ENCODE measurements at regions not wholly inside any gene's neighbourhood (a gene's known extent, or its start where the extent isn't known, plus 50 kb on each side); places are given as distances from the start of the nearest gene placed in this dataset.

- TF ChIP-seq, protein P1, sequence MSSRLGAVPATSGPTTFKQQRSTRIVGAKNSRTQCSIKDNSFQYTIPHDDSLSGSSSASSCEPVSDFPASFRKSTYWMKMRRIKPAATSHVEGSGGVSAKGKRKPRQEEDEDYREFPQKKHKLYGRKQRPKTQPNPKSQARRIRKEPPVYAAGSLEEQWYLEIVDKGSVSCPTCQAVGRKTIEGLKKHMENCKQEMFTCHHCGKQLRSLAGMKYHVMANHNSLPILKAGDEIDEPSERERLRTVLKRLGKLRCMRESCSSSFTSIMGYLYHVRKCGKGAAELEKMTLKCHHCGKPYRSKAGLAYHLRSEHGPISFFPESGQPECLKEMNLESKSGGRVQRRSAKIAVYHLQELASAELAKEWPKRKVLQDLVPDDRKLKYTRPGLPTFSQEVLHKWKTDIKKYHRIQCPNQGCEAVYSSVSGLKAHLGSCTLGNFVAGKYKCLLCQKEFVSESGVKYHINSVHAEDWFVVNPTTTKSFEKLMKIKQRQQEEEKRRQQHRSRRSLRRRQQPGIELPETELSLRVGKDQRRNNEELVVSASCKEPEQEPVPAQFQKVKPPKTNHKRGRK (CRISPR knock-in tag; IDR thresholded peaks at IDR 0.05; ENCODE audit: borderline replicate concordance), result no peak
- TF ChIP-seq, protein P2, sequence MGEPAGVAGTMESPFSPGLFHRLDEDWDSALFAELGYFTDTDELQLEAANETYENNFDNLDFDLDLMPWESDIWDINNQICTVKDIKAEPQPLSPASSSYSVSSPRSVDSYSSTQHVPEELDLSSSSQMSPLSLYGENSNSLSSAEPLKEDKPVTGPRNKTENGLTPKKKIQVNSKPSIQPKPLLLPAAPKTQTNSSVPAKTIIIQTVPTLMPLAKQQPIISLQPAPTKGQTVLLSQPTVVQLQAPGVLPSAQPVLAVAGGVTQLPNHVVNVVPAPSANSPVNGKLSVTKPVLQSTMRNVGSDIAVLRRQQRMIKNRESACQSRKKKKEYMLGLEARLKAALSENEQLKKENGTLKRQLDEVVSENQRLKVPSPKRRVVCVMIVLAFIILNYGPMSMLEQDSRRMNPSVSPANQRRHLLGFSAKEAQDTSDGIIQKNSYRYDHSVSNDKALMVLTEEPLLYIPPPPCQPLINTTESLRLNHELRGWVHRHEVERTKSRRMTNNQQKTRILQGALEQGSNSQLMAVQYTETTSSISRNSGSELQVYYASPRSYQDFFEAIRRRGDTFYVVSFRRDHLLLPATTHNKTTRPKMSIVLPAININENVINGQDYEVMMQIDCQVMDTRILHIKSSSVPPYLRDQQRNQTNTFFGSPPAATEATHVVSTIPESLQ (CRISPR knock-in tag; IDR thresholded peaks at IDR 0.05), result no peak
- TF ChIP-seq TCF7 (CRISPR knock-in tag; IDR thresholded peaks at IDR 0.05; ENCODE audit: low read depth), result no peak
- TF ChIP-seq ZNF138 (CRISPR knock-in tag; conservative IDR thresholded peaks at IDR 0.05), result no peak
- no peak for TF ChIP-seq E2F1 (CRISPR knock-in tag; IDR thresholded peaks at IDR 0.05)
- TF ChIP-seq FOXK1 (CRISPR knock-in tag; IDR thresholded peaks at IDR 0.05), result no peak
- TF ChIP-seq CREM (CRISPR knock-in tag; IDR thresholded peaks at IDR 0.05), result no peak
These were observed 103.8 kb upstream of the PCDH15 start (continued) for GRCh38 chr10:54904833-54905232.

DNA sequence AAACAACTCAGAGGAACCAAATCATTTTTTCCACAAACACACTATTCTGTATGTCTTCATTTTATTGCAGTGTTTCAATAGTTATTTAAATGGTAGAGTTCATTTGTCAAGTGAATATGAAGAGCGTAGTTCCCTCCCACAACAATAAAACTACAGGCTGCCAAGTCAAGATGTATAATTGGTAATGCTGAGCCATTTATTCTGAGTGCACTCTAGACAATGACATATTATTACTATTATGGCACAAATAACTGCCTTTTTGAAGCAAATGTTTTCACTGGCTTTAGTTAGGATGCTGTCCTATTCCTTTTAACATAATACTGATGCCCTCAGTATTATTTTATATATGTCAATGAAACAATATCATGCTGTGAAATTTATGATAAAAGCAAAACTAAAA lies 102.7 kb upstream of the PCDH15 start:
- CTCF ChIA-PET, result no interaction called here
- DNase-seq (ENCODE audit: low spot score), result no peak
- no peak for ATAC-seq
- H3K36me3 Mint-ChIP-seq, result no peaks in the 10 kb centered on the region
- POLR2A ChIA-PET, result no interaction called here
- H3K9me3 Mint-ChIP-seq, result no peaks in the 10 kb centered on the region
- H3K4me1 Mint-ChIP-seq, result peaks cover 23% of the 10 kb centered on the region
- TF ChIP-seq, protein P3, sequence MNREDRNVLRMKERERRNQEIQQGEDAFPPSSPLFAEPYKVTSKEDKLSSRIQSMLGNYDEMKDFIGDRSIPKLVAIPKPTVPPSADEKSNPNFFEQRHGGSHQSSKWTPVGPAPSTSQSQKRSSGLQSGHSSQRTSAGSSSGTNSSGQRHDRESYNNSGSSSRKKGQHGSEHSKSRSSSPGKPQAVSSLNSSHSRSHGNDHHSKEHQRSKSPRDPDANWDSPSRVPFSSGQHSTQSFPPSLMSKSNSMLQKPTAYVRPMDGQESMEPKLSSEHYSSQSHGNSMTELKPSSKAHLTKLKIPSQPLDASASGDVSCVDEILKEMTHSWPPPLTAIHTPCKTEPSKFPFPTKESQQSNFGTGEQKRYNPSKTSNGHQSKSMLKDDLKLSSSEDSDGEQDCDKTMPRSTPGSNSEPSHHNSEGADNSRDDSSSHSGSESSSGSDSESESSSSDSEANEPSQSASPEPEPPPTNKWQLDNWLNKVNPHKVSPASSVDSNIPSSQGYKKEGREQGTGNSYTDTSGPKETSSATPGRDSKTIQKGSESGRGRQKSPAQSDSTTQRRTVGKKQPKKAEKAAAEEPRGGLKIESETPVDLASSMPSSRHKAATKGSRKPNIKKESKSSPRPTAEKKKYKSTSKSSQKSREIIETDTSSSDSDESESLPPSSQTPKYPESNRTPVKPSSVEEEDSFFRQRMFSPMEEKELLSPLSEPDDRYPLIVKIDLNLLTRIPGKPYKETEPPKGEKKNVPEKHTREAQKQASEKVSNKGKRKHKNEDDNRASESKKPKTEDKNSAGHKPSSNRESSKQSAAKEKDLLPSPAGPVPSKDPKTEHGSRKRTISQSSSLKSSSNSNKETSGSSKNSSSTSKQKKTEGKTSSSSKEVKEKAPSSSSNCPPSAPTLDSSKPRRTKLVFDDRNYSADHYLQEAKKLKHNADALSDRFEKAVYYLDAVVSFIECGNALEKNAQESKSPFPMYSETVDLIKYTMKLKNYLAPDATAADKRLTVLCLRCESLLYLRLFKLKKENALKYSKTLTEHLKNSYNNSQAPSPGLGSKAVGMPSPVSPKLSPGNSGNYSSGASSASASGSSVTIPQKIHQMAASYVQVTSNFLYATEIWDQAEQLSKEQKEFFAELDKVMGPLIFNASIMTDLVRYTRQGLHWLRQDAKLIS (CRISPR knock-in tag; IDR thresholded peaks at IDR 0.05; ENCODE audit: borderline replicate concordance), result no peak
- H3K27me3 Mint-ChIP-seq (ENCODE audit: low read depth), result no peaks in the 10 kb centered on the region
- H3K4me3 Mint-ChIP-seq, result no peak overlapping the region
- H3K27ac Mint-ChIP-seq, result no peak overlapping the region

DNA sequence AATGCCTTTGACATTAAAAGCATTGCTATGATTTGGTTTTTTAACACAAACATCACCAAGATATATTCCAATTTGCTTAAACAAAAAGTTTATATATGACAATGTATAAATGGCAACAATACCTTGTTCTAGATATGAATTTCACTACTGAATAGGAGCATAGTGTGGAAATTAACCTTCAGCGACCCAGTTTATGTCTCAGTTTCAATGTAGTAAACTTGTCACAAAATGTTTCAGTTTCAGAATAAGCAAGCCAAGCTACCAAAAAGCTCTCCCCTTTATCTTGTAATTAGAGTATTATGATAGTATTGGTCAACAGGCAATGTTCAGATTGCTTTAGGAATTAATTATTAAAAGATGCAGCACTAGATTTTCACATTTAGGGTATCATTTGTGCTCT lies 99.6 kb upstream of the PCDH15 start:
- ATAC-seq, result no peak
- no peaks in the 10 kb centered on the region for H3K9me3 Mint-ChIP-seq
- H3K4me3 Mint-ChIP-seq, result no peak overlapping the region
- POLR2A ChIA-PET, result no interaction called here
- CTCF ChIA-PET, result no interaction called here
- H3K27me3 Mint-ChIP-seq (ENCODE audit: low read depth), result no peaks in the 10 kb centered on the region
- no peak for TF ChIP-seq ZNF396 (CRISPR knock-in tag; IDR thresholded peaks at IDR 0.05; ENCODE audit: borderline replicate concordance)
- TF ChIP-seq, protein P2 (CRISPR knock-in tag; IDR thresholded peaks at IDR 0.05), result no peak
- no peak for TF ChIP-seq ZNF317 (CRISPR knock-in tag; IDR thresholded peaks at IDR 0.05; ENCODE audit: borderline replicate concordance, low read depth)
- no peak for TF ChIP-seq GRHL2 (CRISPR knock-in tag; IDR thresholded peaks at IDR 0.05; ENCODE audit: insufficient replicate concordance, severe bottlenecking)
- TF ChIP-seq ZNF219 (CRISPR knock-in tag; IDR thresholded peaks at IDR 0.05; ENCODE audit: borderline replicate concordance), result no peak
- H3K36me3 Mint-ChIP-seq, result no peaks in the 10 kb centered on the region
- DNase-seq (ENCODE audit: low spot score), result no peak
- no peak overlapping the region for H3K27ac Mint-ChIP-seq
- H3K4me1 Mint-ChIP-seq, result peaks cover 11% of the 10 kb centered on the region

Data from WTC11 (cell line).